GM23338 (cell line): ENCODE measurements at regions not wholly inside any gene's neighbourhood (a gene's known extent, or its start where the extent isn't known, plus 50 kb on each side); places are given as distances from the start of the nearest gene placed in this dataset.

Source experiments
- ATAC-seq: fragments of 200-7000 bp; cut with Tn5 transposase; 3 replicates; pipeline ENCODE4 v1.9.1; 2020
- DNase-seq: peaks from one replicate; pipeline ENCODE4 v3.0.0-alpha.2; 2015; ENCODE audit warnings: low spot score
- H2AFZ ChIP-seq: fragments of 200-600 bp; sonication (generic); 2 replicates; pipeline ENCODE4 v1.8.0; 2016; ENCODE audit warnings: antibody characterized with exemption, mild to moderate bottlenecking, moderate library complexity
- H3F3A ChIP-seq: fragments of 200-600 bp; sonication (generic); replicated peaks from 2 replicates; pipeline ENCODE4 v1.8.0; 2017; ENCODE audit warnings: antibody characterized with exemption, mixed run types, low read depth
- H3K27ac ChIP-seq: fragments of 200-600 bp; sonication (generic); 2 replicates; pipeline ENCODE4 v1.6.1; 2016; ENCODE audit warnings: low read depth
- H3K27me3 ChIP-seq: fragments of 200-600 bp; sonication (generic); 2 replicates; pipeline ENCODE4 v1.8.0; 2016; ENCODE audit warnings: mild to moderate bottlenecking, mixed run types, moderate library complexity; ENCODE audit not compliant: insufficient read depth
- H3K36me3 ChIP-seq: fragments of 200-600 bp; sonication (generic); 2 replicates; pipeline ENCODE4 v1.8.0; 2016; ENCODE audit warnings: mild to moderate bottlenecking; ENCODE audit not compliant: insufficient read depth
- H3K4me1 ChIP-seq: fragments of 200-600 bp; sonication (generic); 2 replicates; pipeline ENCODE4 v1.8.0; 2016; ENCODE audit warnings: mild to moderate bottlenecking, moderate library complexity; ENCODE audit not compliant: insufficient read depth
- H3K4me2 ChIP-seq: fragments of 200-600 bp; sonication (generic); 2 replicates; pipeline ENCODE4 v1.7.1; 2017; ENCODE audit warnings: mixed run types
- H3K4me3 ChIP-seq: fragments of 200-600 bp; sonication (generic); 2 replicates; pipeline ENCODE4 v1.6.1; 2016; ENCODE audit warnings: mixed run types
- H3K79me2 ChIP-seq: fragments of 200-600 bp; sonication (generic); replicated peaks from 2 replicates; pipeline ENCODE4 v1.8.0; 2017; ENCODE audit warnings: mild to moderate bottlenecking; ENCODE audit not compliant: insufficient read depth
- H3K9me2 ChIP-seq: fragments of 200-600 bp; sonication (generic); 2 replicates; pipeline ENCODE4 v1.8.0; 2017; ENCODE audit not compliant: insufficient read depth
- H4K20me1 ChIP-seq: fragments of 200-600 bp; sonication (generic); replicated peaks from 2 replicates; pipeline ENCODE4 v1.8.0; 2017; ENCODE audit warnings: mild to moderate bottlenecking; ENCODE audit not compliant: insufficient read depth
- H3K27ac Mint-ChIP-seq: 2 replicates; pipeline ENCODE4 v1.8.0; 2020; ENCODE audit warnings: inconsistent platforms, mild to moderate bottlenecking, moderate library complexity, mixed read lengths
- H3K27me3 Mint-ChIP-seq: 3 replicates; pipeline ENCODE4 v1.8.0; 2022; ENCODE audit warnings: low read depth, mild to moderate bottlenecking, moderate library complexity, mixed read lengths, inconsistent platforms; ENCODE audit not compliant: insufficient read depth, poor library complexity
- H3K36me3 Mint-ChIP-seq: 3 replicates; pipeline ENCODE4 v1.8.0; 2021; ENCODE audit warnings: low read depth, mild to moderate bottlenecking, inconsistent platforms, moderate library complexity, mixed read lengths
- H3K4me1 Mint-ChIP-seq: 3 replicates; pipeline ENCODE4 v1.8.0; 2020; ENCODE audit warnings: mild to moderate bottlenecking, inconsistent platforms, mixed read lengths
- H3K4me3 Mint-ChIP-seq: 3 replicates; pipeline ENCODE4 v1.8.0; 2021; ENCODE audit warnings: moderate library complexity, mild to moderate bottlenecking, inconsistent platforms, mixed read lengths
- H3K9me3 Mint-ChIP-seq: 3 replicates; pipeline ENCODE4 v1.8.0; 2020; ENCODE audit warnings: moderate library complexity, mild to moderate bottlenecking, inconsistent platforms, mixed read lengths
- CREB1 ChIP-seq: fragments of 250-450 bp; sonication (Bioruptor Pico); IDR thresholded peaks from 2 replicates; pipeline ENCODE4 v1.5.0; 2020; ENCODE audit warnings: low read depth, mild to moderate bottlenecking, moderate library complexity
- CTCF ChIP-seq, 2 experiments: fragments of 200-600 bp in 1 of 2; sonication (generic) in 1 of 2; conservative IDR thresholded peaks; 2 replicates each; pipeline versions ENCODE4 v1.5.1 to v1.6.1; 2016 to 2017; ENCODE audit warnings: antibody characterized with exemption in 2 of 2, low read depth in 2 of 2, mild to moderate bottlenecking in 2 of 2, moderate library complexity in 1 of 2
- ETS1 ChIP-seq: IDR thresholded peaks from 2 replicates; pipeline ENCODE4 v1.6.1; 2016; ENCODE audit warnings: antibody characterized with exemption
- EZH2 ChIP-seq: fragments of 200-600 bp; sonication (generic); IDR thresholded peaks from one replicate; pipeline ENCODE4 v1.8.0; 2017; ENCODE audit warnings: antibody characterized with exemption, mild to moderate bottlenecking, low read depth; ENCODE audit not compliant: unreplicated experiment
- EZH2phosphoT487 ChIP-seq: fragments of 200-600 bp; sonication (generic); IDR thresholded peaks from one replicate; pipeline ENCODE4 v1.8.1; 2018; ENCODE audit warnings: antibody characterized with exemption; ENCODE audit not compliant: unreplicated experiment
- JUNB ChIP-seq: IDR thresholded peaks from one replicate; pipeline ENCODE4 v1.6.1; 2016; ENCODE audit warnings: antibody characterized with exemption; ENCODE audit not compliant: unreplicated experiment
- NANOG ChIP-seq: IDR thresholded peaks from 2 replicates; pipeline ENCODE4 v1.6.1; 2016; ENCODE audit warnings: antibody characterized with exemption, borderline replicate concordance
- POLR2AphosphoS5 ChIP-seq: IDR thresholded peaks from 2 replicates; pipeline ENCODE4 v1.6.1; 2016; ENCODE audit warnings: antibody characterized with exemption, low read depth
- REST ChIP-seq: IDR thresholded peaks from one replicate; pipeline ENCODE4 v1.6.1; 2018; ENCODE audit warnings: antibody characterized with exemption; ENCODE audit not compliant: unreplicated experiment
- STAT1 ChIP-seq: IDR thresholded peaks from one replicate; pipeline ENCODE4 v1.6.1; 2016; ENCODE audit warnings: antibody characterized with exemption; ENCODE audit not compliant: unreplicated experiment
- ZNF114 ChIP-seq: fragments of 250-450 bp; sonication (Bioruptor Pico); IDR thresholded peaks from 2 replicates; pipeline ENCODE4 v1.5.0; 2020; ENCODE audit warnings: mild to moderate bottlenecking, moderate library complexity
- ZNF331 ChIP-seq: fragments of 250-450 bp; sonication (Bioruptor Pico); IDR thresholded peaks from 2 replicates; pipeline ENCODE4 v1.5.0; 2020; ENCODE audit warnings: low read depth, mild to moderate bottlenecking, moderate library complexity
- ZNF462 ChIP-seq: fragments of 250-450 bp; sonication (Bioruptor Pico); IDR thresholded peaks from 2 replicates; pipeline ENCODE4 v1.5.0; 2020; ENCODE audit warnings: mild to moderate bottlenecking, moderate library complexity

- ATAC-seq (no peak), DNase-seq (no peak)
- H3K27ac ChIP-seq: no peak overlapping the region
- peaks cover 9% of the 10 kb centered on the region for H3K27me3 Mint-ChIP-seq
- no peaks in the 10 kb centered on the region for H3K79me2 ChIP-seq
- no peak overlapping the region for H2AFZ ChIP-seq
- no peaks in the 10 kb centered on the region for H3K9me3 Mint-ChIP-seq
- H3K27me3 ChIP-seq: no peaks in the 10 kb centered on the region
- H3K4me3 ChIP-seq: no peak overlapping the region
- no peak overlapping the region for H3K27ac Mint-ChIP-seq
- no peaks in the 10 kb centered on the region for H4K20me1 ChIP-seq
- H3K4me3 Mint-ChIP-seq: no peak overlapping the region
- no peaks in the 10 kb centered on the region for H3K9me2 ChIP-seq
- peaks cover 5% of the 10 kb centered on the region; the same call in 1 of the 2 replicates for H3K4me1 ChIP-seq
- no peaks in the 10 kb centered on the region for H3K36me3 Mint-ChIP-seq
- no peak for TF ChIP-seq POLR2AphosphoS5
- no peak for TF ChIP-seq REST
- TF ChIP-seq NANOG: no peak
- TF ChIP-seq CTCF (conservative IDR thresholded peaks at IDR 0.05; ENCODE audit: low read depth in 2 of 2): no peak
- no peak for TF ChIP-seq ZNF462 (CRISPR knock-in tag)
- no peak for TF ChIP-seq STAT1
- TF ChIP-seq EZH2phosphoT487: no peak
- no peak for TF ChIP-seq CREB1 (CRISPR knock-in tag)
- no peak for TF ChIP-seq JUNB
- TF ChIP-seq ETS1: no peak
- no peak for TF ChIP-seq ZNF114
- TF ChIP-seq EZH2: no peak
- no peak for TF ChIP-seq ZNF331
- H3K36me3 ChIP-seq: no peaks in the 10 kb centered on the region
- H3K4me2 ChIP-seq: no peak overlapping the region
- peaks cover 19% of the 10 kb centered on the region for H3K4me1 Mint-ChIP-seq
- no peaks in the 10 kb centered on the region for H3F3A ChIP-seq
Observed at GRCh38 chr15:69983696-69984265, 113.9 kb downstream of the TLE3 start.
